ENCODE measurements at regions not wholly inside any gene's neighbourhood (a gene's known extent, or its start where the extent isn't known, plus 50 kb on each side); places are given as distances from the start of the nearest gene placed in this dataset.
A peak's percentile ranks its signal among the peaks of the same experiment; 100 is the strongest.

DNA sequence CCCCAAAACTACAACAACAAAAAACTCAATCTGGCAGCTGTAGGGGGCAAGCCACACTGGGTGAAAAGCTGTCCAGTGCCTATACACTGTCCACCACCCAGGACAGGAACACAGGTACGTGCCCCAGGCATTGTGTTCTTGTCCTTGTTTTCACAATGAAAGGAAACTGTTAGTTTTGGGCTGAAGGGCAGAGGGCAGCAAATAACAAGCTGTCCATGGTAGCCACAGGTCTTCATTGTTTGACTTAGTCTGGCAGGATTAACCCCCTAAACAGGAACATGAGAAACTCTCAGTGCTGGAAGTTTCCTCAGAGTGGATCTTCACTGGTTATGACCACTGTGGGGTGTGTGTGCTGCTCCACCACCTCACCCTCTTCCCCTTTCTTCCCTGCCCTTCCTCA is 224.6 kb upstream of the N4BP1 start:
- no peaks in the 10 kb centered on the region for H3K27me3 ChIP-seq (replicated peaks; ENCODE audit: insufficient read depth, low read length)
- no peaks in the 10 kb centered on the region for H3K4me1 ChIP-seq (ENCODE audit: low read length)
- no peak overlapping the region for H3K27ac ChIP-seq (ENCODE audit: low read length)
- H2AFZ ChIP-seq (ENCODE audit: low read length) = no peak overlapping the region
- DNase-seq = no peak
- H3K4me2 ChIP-seq (ENCODE audit: low read depth, low read length) = no peak overlapping the region
- H3K9ac ChIP-seq (ENCODE audit: low read length) = no peak overlapping the region
- no peaks in the 10 kb centered on the region for H3K9me3 ChIP-seq (replicated peaks; ENCODE audit: insufficient read depth, low read length)
- H3K9me2 ChIP-seq (replicated peaks; ENCODE audit: insufficient read depth, low read length) = no peaks in the 10 kb centered on the region
- H3K4me3 ChIP-seq (ENCODE audit: low read length) = no peak overlapping the region
- H3F3A ChIP-seq (ENCODE audit: insufficient read depth, low read length) = no peaks in the 10 kb centered on the region
- H4K20me1 ChIP-seq (ENCODE audit: insufficient read depth, low read length) = no peaks in the 10 kb centered on the region
- H3K79me2 ChIP-seq (ENCODE audit: low read length) = no peaks in the 10 kb centered on the region
- H3K36me3 ChIP-seq (replicated peaks; ENCODE audit: insufficient read depth, low read length) = no peaks in the 10 kb centered on the region
- TF ChIP-seq, protein P1, sequence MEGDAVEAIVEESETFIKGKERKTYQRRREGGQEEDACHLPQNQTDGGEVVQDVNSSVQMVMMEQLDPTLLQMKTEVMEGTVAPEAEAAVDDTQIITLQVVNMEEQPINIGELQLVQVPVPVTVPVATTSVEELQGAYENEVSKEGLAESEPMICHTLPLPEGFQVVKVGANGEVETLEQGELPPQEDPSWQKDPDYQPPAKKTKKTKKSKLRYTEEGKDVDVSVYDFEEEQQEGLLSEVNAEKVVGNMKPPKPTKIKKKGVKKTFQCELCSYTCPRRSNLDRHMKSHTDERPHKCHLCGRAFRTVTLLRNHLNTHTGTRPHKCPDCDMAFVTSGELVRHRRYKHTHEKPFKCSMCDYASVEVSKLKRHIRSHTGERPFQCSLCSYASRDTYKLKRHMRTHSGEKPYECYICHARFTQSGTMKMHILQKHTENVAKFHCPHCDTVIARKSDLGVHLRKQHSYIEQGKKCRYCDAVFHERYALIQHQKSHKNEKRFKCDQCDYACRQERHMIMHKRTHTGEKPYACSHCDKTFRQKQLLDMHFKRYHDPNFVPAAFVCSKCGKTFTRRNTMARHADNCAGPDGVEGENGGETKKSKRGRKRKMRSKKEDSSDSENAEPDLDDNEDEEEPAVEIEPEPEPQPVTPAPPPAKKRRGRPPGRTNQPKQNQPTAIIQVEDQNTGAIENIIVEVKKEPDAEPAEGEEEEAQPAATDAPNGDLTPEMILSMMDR (IDR thresholded peaks at IDR 0.05; ENCODE audit: low read length) = no peak
- TF ChIP-seq EZH2phosphoT487 (IDR thresholded peaks at IDR 0.05; ENCODE audit: low read length) (no peak), EZH2 (optimal IDR thresholded peaks at IDR 0.05; ENCODE audit: low read depth, low read length) (no peak)

DNA sequence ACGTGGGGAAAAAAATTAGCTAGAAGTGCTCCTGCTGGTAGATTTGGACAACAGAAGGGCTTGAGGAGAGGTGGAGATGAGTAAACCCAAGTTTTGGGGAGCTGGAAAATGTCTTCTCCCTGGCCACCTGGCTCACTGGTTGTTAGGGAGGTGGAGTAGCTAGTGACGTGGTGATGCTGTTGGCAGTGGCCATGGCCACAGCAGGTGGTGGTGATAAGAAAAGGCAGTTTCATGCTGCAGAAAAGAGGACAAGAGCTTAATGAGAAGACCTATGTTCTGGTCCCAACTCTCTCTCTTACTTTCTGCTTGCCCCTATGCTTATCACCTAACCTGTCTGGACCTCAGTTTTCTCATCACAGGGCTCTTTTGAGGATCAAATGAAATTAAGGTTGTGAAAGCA is 223.5 kb upstream of the N4BP1 start:
- no peak overlapping the region for H3K4me2 ChIP-seq (ENCODE audit: low read depth, low read length)
- no peaks in the 10 kb centered on the region for H3K9me2 ChIP-seq (replicated peaks; ENCODE audit: insufficient read depth, low read length)
- no peaks in the 10 kb centered on the region for H3K9me3 ChIP-seq (replicated peaks; ENCODE audit: insufficient read depth, low read length)
- no peak for DNase-seq
- H2AFZ ChIP-seq (ENCODE audit: low read length) = no peak overlapping the region
- no peak overlapping the region for H3K27ac ChIP-seq (ENCODE audit: low read length)
- H3K79me2 ChIP-seq (ENCODE audit: low read length) = no peaks in the 10 kb centered on the region
- no peak overlapping the region for H3K4me3 ChIP-seq (ENCODE audit: low read length)
- TF ChIP-seq EZH2phosphoT487 (IDR thresholded peaks at IDR 0.05; ENCODE audit: low read length) = no peak
- TF ChIP-seq EZH2 (optimal IDR thresholded peaks at IDR 0.05; ENCODE audit: low read depth, low read length) = no peak
- no peaks in the 10 kb centered on the region for H3F3A ChIP-seq (ENCODE audit: insufficient read depth, low read length)
- no peaks in the 10 kb centered on the region for H3K36me3 ChIP-seq (replicated peaks; ENCODE audit: insufficient read depth, low read length)
- H3K27me3 ChIP-seq (replicated peaks; ENCODE audit: insufficient read depth, low read length) = no peaks in the 10 kb centered on the region
- no peaks in the 10 kb centered on the region for H3K4me1 ChIP-seq (ENCODE audit: low read length)
- no peak overlapping the region for H3K9ac ChIP-seq (ENCODE audit: low read length)
- no peaks in the 10 kb centered on the region for H4K20me1 ChIP-seq (ENCODE audit: insufficient read depth, low read length)

DNA sequence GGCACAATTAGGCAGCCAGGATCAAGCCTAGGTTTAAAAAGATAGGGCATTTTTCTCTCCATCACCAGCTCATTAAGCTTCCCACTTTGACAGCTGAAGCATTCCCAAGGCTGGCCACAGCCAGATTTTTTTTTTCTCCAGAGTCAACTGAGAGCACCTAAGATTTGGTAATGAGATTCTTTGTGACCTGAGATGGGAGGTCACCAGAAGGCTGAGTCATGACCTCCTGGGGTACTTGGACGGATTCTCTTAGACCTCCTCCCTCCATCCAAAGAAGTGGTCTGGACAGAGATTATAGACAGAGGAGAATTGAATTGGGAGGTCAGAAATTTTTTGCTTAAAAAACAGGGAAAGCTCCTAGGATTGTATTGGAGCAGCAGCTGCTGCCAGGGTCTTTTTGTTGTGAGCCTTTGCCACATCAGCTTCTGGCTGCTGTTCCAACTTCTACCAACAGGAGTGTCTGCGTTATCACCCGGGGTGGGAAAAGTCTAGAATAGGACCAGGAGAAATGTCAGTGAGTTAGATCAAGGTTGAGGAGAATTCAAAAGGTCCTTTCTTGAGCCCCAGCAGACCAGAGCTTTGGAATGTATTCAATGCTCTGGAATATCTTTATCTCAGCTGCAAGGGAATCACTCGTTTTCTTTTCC is 221.2 kb upstream of the N4BP1 start:
- no peaks in the 10 kb centered on the region for H3F3A ChIP-seq (ENCODE audit: insufficient read depth, low read length)
- no peaks in the 10 kb centered on the region for H3K27me3 ChIP-seq (replicated peaks; ENCODE audit: insufficient read depth, low read length)
- no peaks in the 10 kb centered on the region for H3K36me3 ChIP-seq (replicated peaks; ENCODE audit: insufficient read depth, low read length)
- H3K27ac ChIP-seq (ENCODE audit: low read length) = no peak overlapping the region
- no peak overlapping the region for H3K4me2 ChIP-seq (ENCODE audit: low read depth, low read length)
- no peaks in the 10 kb centered on the region for H3K9me3 ChIP-seq (replicated peaks; ENCODE audit: insufficient read depth, low read length)
- no peak overlapping the region for H2AFZ ChIP-seq (ENCODE audit: low read length)
- DNase-seq = no peak
- H3K79me2 ChIP-seq (ENCODE audit: low read length) = no peaks in the 10 kb centered on the region
- H3K9ac ChIP-seq (ENCODE audit: low read length) = no peak overlapping the region
- H4K20me1 ChIP-seq (ENCODE audit: insufficient read depth, low read length) = no peaks in the 10 kb centered on the region
- TF ChIP-seq EZH2 (optimal IDR thresholded peaks at IDR 0.05; ENCODE audit: low read depth, low read length) = no peak
- TF ChIP-seq, protein P1 (IDR thresholded peaks at IDR 0.05; ENCODE audit: low read length) = peak; percentile 4; the same call in 1 of the 2 replicates
- H3K9me2 ChIP-seq (replicated peaks; ENCODE audit: insufficient read depth, low read length) = no peaks in the 10 kb centered on the region
- H3K4me1 ChIP-seq (ENCODE audit: low read length) = no peaks in the 10 kb centered on the region
- H3K4me3 ChIP-seq (ENCODE audit: low read length) = no peak overlapping the region
